HG03342 (cell line): ENCODE measurements at regions not wholly inside any gene's neighbourhood (a gene's known extent, or its start where the extent isn't known, plus 50 kb on each side); places are given as distances from the start of the nearest gene placed in this dataset.

Experiments
- ATAC-seq: cut with Tn5 transposase; IDR thresholded peaks from one replicate; pipeline ENCODE4 v1.9.1; 2021; ENCODE audit warnings: mild to moderate bottlenecking, moderate library complexity; ENCODE audit not compliant: unreplicated experiment

DNA sequence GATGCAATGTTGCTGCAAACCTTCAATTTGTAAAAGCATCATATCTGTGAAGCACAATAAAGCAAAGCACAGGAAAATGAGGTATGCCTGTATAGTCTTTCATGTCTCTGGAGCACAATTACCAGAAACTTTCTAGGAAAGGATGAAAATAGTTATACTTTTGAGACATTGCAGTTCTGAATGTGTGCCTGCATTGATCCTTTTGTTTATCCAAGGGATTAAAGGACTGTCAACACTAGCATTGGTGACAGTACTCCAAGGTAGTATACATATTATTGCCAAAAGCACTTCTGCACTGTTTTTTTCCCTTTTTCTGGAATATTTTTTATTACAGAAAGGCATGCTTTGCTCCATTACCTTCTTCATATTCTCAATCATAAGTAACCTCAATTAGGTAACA, 476.0 kb downstream of the GABRG1 start:
- ATAC-seq = no peak

DNA sequence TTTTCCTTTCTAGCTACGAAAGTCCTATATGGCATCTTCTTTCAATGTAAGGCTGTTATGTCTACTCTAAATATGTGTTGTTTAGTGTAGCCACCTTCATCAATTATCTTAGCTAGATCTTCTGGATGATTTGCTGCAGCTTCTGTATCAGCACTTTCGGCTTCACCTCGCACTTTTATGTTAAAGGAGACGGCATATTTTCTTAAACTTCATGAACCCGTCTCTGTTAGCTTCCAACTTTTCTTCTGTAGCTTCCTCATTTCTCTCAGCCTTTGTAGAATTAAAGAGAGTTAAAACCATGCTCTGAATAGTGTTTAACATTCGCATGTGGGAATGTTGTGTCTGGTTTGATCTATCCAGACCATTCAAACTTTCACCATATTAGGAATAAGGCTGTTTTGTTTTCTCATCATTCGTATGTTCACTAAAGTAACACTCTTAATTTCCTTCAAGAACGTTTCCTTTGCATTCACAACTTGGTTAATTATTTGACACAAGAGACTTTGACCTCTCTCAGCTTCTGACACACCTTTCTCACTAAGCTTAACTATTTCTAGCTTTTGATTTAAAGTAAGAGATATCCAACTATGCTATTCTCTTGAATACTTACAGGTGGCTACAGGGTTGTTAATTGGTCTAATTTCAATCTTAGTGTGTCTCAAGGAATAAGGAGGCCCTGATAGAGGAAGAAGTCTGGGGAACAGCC, 476.8 kb downstream of the GABRG1 start:
- ATAC-seq = no peak

DNA sequence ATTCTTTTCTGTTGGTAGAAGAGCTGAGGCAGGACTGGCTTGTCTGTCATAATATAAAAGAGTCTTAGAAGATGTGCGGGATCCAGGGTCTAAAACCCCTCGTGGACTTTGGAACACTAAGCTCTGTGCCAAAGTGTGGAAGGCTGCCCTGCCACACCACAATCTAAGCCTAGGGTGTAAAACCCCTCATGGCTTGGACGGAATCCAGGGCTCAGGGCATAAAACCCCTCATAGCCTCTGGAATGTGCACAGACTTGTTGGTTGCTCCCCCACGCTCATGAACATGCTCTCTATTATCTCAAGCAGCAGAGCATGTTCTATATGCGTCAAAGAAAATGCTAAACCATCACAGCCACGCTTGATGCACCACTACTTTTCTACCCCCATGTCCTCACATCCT, 483.6 kb downstream of the GABRG1 start:
- ATAC-seq = no peak

DNA sequence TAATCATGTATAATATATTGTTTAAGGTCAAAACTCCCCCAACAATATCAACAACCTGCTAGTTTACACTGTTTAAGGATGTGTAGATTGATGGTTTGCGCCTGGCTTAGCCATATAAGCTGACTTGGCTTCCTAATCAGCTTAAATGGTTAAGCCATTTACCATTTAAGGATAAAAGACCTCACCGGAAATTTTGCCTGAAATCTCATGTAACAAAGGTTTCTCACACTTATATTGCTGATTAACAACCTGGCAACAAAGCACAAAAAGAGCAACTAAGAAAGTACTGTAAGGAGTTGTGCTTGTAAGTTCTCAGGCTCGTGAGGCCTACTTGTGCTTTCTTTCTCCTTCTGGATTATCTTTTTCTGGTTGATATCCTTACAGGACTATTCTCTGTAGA, 485.2 kb downstream of the GABRG1 start:
- ATAC-seq = no peak

DNA sequence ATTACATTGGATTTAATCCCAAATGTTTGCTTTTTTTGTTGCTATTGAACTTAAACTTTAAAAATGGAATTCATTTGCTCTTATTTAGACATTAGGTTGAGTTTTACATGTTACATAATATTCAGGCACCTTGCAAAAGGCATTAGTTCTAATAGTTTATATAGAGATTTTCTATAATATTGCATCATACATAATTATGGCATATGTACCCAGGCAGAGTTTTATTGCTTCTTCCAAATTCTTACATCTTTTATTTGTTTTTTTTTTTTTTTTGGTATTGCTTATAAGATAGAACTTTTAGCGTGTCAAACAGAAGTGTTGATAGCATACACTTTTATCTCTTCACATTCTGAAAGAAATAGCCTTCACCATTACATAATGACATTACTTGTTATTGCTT, 487.7 kb downstream of the GABRG1 start:
- no peak for ATAC-seq

DNA sequence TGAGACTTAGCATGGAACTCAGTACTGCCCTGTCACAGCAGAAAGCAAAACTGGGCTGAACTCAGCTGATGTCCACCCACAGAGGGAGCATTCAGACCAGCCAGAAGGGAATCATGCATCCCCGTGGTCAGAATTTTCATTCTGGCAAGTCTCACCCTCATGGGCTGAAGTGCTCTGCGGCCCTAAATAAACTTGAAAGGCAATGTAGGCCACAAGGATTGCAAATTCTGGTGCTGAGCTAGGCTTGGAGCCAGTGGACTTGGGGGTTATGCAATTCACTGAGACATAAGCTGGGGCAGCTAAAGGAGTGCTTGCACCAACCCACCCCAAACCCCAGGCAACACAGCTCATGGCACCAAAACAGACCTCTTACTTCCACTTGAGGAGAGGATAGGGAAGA, 494.1 kb downstream of the GABRG1 start:
- no peak for ATAC-seq

DNA sequence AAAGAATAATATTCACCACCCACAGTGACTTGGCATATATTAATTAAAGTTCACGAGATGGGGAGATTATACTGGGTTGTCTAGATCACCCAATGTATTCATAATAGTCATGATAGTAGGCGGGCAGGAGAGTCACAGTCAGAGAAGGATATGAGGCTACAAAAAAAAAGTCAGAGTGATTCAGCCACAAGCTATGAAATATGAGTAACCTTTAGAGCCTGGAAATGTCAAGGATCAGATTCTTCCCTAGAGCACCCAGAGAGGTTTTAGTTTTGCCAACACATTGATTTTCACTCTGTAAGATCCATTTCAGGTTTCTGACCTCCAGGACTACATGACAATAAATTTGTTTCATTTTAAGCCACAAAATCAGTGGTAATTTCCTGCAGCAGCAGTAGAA, 501.9 kb downstream of the GABRG1 start:
- no peak for ATAC-seq

DNA sequence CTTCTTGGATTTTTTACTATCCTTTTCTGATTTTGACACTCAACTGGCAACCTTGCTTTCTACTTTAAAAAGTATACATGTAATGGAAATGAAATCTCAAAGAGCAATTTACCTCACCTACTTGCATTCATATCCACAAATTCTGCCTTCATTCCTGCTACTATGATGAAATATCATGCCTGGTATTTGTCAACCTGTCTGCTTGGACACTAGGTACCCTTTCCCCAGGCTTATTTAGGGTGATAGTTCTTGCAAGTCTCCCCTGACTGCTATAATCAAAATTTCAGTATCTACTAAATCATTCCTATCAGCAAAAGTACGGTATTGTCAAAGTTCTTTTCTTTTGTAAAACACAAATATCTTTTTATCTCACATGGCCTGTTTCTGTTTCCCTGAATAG, 503.0 kb downstream of the GABRG1 start:
- no peak for ATAC-seq

DNA sequence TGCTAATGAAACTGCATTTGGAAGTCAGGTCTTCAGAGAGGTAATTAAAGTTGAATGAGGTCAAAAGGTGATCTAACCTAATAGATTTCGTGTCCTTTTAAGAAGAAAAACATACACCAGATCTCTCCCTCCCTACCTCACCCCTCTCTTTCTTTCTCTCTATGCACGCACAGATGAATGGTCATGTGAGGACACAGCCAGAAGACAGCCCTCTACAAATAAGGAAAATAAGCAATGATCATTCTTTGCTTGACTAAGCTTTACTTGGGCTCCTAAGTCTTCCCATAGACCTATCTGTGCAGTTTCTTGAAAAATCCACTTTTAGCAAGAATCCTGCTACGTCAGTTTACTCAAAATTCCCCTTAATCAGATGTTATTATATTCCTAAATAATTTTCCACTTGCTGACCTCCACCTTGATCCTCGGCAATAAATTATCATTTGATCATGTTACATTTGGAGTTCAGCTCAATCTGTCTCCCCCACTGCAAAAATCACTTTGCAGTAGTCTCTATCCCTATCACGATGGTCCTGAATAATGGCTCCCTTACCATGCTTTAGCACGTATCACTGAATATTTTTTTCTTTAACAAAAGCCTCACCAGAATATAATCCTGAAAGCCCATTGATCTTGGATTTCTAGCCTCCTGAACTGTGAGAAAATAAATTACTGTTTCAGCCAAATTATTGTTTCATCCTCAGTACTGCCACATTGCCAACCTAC, 527.3 kb downstream of the GABRG1 start:
- no peak for ATAC-seq

DNA sequence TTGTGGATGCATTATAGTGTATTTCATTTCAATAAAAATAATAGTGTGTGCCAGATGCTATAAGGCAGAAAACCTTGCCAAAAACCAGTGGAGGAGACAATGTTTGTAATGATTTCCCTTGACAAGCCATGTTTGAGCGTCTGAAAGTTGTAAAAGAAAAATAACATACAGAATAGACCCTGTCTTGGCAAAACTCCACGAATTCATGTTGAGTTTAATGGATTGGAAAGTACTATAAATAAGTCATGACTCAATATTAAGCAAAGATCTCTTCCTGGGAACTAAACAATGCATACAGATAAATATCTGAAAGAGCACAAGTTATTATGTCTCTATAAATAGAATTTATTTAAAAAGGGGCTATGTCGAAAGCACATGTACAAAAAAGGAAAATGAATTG, 543.5 kb downstream of the GABRG1 start:
- no peak for ATAC-seq

DNA sequence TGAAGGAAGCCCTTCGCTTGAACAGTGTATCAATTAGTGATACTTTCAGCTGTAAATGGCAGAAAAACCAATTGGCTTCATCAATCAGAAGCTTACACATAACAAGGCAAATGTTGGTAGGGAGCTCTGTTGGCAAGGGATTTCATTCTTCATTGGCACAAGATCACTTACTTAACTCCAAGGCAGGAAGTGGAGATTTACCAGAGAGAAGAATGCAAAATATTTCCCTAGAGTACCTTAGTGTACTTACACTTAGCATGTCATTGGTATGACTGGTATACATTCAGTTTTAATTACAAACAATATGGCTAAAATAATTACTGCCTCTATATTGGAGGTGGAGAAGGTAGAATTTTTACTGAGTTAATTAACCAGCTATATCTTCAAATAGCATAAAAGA, 545.0 kb downstream of the GABRG1 start:
- ATAC-seq = no peak

DNA sequence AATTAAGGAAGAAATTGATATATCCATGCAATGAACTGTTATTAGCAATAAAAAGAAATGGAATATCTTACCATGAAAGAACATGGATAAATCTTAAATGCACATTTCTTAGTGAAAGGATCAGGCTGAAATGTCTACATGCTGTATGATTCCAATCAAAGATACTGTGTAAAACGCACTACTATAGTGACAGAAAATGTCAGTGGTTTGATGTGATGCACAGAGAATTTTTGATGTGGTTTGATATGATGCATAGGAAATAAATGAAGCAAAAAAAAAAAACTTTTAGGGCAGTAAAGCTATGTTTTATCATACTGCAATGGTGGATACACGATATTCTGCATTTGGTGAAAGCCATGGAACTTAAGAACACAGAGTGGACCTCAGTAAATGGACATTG, 547.6 kb downstream of the GABRG1 start:
- ATAC-seq = no peak

DNA sequence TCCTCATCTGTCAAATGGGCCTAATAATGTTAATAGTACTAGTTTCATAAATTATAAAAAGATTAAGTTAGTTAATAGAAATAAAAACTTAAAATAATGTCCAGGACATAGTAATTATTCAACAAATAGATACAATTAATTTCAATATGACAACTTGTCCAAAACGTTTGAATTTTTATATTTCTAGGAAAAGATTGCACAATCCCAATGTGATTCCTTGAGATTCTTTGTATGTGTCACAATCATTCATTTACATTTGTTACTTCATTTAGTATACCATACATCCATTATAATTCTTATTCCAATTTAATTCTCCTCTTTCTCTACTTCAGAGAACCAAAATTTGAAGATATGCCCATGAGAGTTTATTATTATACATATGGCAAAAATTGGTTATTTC, 554.2 kb downstream of the GABRG1 start:
- no peak for ATAC-seq

DNA sequence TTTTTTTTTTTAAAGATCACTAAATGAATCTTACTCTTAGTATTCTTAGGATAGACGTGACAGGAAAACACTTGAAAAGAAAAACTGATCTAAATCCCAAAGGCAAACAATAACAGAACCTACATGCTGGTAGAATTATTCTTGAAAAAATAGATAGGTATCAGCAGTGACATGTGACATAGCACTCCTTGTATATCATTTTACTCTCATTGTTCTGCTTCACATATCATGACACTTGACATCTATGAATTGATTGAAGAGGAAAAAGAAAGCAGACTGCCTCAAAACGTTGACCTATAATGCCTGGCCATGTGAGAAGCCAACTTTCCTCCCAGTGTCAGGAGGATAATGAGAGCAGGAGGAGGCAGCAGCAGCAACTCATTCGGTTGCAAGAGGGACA, 555.2 kb downstream of the GABRG1 start:
- ATAC-seq = no peak

DNA sequence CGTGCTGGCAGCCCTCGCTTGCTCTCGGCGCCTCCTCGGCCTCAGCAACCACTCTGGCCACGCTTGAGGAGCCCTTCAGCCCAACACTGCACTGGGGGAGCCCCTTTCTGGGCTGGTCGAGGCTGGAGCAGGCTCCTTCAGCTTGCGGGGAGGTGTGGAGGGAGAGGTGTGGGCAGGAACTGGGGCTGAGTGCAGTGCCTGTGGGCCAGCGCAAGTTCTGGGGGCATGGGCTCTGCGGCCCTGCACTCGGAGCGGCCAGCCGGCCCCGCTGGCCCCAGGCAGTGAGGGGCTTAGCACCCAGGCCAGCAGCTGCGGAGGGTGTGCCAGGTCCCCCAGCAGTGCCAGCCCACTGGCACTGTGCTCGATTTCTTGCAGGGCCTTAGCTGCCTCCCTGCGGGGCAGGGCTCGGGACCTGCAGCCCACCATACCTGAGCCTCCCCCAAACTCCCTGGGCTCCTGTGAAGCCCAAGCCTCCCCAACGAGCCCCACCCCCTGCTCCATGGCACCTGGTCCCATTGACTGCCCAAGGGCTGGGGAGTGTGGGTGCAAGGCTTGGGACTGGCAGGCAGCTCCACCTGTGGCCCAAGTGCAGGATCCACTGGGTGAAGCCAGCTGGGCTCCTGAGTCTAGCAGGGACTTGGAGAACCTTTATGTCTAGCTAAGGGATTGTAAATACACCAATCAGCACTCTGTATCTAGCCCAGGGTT, 556.8 kb downstream of the GABRG1 start:
- ATAC-seq = no peak

DNA sequence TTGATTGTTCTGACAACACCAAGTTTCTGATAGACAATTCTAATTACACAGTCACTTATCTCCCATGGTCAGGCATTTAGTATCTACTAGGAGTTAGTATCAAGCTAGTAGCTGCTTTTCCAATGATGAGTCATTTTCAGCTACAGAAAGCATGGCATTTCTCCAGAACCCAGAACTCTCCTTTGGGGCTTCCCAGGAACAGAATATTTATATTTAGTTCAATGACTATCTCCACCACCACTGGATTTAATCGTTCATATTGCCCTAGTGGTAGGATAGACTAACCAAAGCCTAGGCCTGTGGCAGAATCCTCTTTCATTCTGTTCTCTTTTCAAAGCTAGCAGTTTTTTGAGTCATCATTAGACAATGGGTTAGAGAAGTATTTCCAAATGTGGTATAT, 569.4 kb downstream of the GABRG1 start:
- no peak for ATAC-seq

DNA sequence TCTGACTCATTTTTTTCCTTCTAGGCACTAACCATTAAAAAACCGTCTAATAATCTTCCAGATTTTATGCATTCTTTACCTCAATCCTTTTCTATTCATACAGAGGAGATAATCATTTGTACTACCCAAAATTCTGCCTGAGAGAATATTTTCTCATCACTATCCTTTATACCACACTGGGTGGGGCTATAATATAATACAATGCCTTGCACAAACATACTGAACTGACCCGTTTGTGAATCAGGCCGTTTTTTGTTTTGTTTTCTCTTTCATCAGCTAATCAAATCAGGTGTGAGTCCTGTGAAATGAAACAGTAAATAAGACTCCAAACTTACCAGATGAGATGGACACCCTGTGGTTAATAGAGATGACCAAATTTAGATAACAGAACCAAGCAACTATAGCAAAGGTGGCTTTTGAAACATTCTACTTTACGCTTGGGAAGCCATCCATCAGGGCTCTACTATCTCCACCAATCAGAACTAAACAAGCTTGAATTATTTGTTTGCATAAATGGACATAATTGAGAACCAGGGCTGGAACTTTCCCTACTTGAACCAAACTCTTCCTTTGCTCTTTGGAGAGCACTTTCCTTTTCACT, 573.0 kb downstream of the GABRG1 start:
- no peak for ATAC-seq

DNA sequence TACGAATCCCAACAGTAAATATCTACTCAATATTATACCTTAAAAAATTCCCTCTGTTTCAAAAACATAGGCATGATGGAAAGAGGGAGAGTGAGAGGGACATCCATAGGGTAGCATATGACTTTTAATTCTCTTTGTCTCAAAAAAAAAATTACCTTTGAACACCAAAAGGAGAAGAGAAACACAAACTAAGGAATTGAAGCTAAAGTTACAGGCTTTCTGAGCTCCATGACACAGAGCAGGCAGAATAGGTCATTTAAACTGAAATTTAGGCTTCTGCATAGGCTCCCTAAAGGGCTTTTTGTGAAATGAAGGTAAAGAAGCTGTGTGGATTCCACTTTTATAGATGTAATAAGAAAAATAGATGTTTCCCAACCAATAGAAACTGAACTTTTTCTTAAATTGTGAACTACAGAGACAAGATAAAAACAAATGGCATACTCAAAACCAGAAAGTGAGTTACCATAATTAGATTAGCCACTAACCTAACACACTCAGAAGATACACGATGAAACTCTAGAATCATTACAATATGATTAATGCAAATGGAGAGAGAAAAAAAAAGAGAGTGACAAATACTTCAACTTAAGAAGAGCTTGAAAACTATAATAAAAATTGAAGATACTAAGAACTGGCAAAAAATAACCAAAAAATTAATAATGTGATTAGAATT, 584.6 kb downstream of the GABRG1 start:
- no peak for ATAC-seq

DNA sequence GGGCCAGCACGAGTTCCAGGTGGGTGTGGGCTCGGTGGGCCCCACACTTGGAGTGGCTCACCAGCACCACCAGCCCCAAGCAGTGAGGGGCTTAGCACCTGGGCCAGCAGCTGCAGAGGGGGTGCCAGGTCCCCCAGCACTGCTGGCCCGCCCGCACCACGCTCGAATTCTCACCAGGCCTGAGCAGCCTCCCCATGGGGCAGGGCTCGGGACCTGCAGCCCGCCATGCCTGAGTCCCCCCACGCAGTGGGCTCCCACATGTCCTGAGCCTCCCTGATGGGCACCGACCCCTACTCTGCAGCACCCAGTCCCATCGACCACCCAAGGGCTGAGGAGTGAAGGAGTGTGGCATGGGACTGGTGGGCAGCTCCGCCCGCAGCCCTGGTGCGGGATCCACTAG, 593.4 kb downstream of the GABRG1 start:
- no peak for ATAC-seq

DNA sequence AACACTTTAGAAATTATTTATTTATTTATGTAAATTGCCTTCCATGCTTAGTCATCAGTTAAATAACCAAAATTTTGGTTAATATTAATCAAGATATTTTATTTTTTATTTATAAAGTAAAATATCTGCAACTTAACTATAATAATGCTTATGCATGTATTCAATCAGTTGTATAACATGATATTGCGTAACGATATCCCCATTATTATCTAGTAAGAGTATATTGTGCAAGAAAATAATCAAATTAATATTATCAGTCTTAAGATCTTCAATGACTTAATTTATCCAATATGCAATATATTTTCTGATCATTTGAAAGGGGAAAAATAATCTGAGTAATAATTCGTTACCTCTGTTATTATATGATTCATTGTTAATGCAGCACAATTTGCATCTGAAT, 596.7 kb downstream of the GABRG1 start:
- ATAC-seq = no peak

DNA sequence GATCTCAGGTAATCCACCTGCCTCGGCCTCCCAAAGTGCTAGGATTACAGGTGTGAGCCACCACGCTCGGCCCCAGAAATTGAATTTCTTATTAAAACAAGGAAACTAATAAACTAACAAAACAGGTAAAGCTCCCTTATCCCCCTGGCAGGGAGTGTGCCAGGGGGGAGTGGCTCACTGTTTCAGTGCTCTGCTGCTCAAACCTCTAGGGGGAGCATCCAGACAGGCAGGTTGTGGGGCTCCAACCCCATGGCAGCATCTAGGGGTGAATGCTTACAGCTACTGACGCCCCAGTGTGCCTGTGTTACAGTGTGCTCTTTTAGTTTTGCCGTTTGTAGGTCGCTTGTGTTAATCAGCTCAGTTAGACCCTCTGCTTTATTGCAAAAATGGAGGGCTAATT, 605.0 kb downstream of the GABRG1 start:
- ATAC-seq = no peak
